Activated CD4-positive, alpha-beta T cell treated with anti-CD3 and anti-CD28 coated beads for 4 hours (primary cell): ENCODE measurements at regions not wholly inside any gene's neighbourhood (a gene's known extent, or its start where the extent isn't known, plus 50 kb on each side); places are given as distances from the start of the nearest gene placed in this dataset.
"Not testable (repeated sequence)": the region's sequence is repeated elsewhere in the genome, so short reads cannot be mapped to it uniquely, and the experiment has no call there.

Experiments used
- DNase-seq, 2 donors: peaks; one replicate each; pipeline ENCODE4 v3.0.0-alpha.2; 2020

DNA sequence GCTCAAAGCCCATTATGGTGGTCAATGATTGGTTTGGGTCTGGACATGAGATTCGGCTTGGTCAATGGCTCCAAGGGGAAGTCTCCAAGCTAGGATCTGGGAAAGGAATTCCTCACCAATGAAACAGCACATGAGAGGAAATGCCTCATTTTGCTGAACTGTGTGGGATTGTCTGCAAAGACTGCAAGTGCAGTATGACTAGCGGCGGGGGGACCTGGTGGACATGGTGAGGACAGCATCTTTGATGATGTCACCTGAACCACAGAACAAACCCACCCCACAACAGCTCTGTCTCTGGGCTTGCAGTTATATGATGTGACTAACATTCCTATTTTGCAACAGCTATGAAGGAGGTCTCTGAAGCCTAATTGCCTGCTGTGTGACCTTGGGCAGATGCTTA is 50.6 kb upstream of the NKD1 start:
- no peak for DNase-seq

DNA sequence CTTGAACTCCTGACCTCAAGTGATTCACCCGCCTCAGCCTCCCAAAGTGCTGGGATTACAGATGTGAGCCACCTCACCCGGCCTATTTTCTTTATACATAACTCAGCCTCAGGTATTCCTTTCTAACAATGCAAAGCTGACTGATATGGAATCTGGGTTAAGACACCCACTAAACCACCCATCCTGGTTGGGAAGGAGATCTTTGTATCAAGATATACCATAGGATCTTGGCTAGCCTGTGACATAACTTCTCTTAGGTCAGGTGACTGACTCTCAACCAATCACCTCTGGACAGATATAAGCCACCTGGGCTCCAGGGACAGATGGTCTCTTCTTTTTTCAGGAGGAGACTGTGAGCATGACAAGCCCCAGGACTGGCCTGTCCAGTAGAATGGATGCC is 51.2 kb upstream of the NKD1 start:
- no peak for DNase-seq

DNA sequence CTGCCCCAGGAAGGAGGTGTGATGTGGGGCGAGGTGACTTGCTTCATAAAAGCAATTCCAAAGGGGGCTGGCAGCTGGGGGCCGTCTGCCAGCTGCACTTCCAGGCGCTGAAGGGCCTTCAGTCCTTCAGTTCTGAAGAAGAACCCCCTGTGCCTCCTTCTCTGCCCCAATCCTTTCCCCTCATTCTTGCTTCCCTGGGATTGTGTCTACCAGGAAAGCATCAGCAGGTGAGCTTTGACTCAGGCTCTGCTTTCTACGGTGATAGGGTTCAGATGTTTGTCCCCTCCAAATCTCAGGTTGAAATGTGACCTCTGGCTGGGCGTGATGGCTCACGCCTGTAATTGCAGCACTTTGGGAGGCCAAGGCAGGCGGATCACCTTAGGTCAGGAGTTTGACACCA is 52.5 kb upstream of the NKD1 start:
- DNase-seq: no peak

DNA sequence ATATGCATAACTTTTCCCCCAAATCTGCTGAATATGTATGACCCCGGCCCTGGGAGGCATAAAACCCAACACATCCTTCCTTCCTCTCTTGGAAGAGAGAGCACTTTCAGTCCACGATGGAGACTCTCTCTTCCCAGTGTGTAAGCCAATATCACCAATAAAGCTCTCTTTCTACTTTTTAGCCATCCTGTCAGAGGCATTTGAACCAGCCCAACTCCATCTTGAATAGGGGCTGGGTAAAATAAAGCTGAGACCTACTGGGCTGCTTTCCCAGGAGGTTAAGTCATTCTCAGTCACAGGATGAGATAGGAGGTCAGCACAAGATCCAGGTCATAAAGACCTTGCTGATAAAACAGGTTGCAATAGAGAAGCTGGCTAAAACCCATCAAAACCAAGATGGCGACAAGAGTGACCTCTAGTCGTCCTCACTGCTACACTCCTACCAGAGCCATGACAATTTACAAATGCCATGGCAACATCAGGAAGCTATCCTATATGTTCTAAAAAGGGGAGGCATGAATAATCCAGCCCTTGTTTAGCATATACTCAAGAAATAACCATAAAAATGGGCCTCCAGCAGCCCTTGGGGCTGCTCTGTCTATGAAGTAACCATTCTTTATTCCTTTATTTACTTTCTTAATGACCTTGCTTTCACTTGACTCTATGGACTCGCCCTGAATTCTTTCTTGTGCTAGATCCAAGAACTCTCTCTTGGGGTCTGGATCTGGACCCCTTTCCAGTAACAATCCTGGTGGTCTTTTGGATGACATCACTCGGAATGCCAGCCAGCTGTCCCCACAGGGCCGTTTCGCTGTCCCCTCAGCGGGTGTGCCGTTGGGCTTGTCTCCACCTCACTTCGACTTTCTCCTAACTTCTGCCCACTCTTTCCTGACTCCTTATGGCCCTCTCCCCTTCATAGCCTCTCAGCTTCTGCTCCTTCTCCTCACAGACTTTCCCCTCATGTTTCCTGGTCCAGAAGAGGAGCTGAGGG is 53.4 kb upstream of the NKD1 start:
- no peak for DNase-seq

DNA sequence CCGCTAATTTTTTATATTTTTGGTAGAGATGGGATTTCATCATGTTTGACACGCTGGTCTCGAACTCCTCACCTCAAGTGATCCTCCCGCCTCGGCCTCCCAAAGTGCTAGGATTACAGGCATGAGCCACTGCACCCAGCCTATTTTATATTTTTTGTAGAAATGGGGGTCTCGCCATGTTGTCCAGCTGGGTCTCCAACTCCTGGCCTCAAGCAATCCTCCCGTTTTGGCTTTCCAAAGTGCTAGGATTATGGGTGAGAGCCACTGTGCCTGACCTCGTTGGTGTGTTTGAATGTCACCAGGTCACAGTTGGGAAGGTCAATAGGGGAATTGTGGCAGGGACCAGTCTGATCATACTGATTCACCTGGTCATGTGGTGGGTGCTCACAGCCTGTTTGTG is 56.7 kb upstream of the NKD1 start:
- DNase-seq: no peak

DNA sequence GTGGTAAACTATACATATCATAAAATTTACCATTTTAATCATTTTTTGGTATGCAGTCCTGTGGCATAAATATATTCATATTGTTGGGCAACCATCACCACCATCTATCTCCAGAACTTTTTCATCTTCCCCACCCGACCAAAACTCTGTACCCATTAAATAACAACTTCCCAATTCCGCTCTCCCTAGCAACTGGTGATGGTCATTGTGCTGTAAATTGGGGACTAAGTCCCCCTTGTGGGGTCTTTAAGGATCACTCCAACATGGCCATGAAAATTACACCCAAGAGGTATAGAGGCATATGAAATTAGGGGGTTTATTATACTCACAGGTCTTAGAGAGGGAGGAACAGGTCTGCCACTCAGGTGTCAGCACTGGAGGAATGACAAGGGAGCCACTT is 57.4 kb upstream of the NKD1 start:
- no peak for DNase-seq

DNA sequence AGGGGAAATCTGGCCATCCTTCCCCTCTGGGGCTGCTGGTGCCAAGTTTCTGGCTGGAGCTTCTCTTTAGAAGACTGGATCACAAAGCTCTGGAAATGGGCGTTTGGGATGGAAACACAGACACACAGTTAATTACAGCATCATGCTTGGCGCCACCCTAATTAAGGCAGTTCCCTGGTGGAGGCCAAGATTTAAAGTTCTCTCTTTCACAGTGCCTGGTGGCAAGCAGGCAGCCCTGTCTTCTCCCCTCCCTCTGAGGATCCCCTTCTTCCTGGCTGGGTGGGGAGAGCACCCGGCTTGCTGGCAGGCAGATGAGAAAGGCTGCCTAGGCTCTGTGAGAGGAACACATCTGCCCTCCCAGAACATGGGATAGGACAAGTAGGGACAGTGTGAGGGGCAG is 59.0 kb upstream of the NKD1 start:
- DNase-seq: no peak

DNA sequence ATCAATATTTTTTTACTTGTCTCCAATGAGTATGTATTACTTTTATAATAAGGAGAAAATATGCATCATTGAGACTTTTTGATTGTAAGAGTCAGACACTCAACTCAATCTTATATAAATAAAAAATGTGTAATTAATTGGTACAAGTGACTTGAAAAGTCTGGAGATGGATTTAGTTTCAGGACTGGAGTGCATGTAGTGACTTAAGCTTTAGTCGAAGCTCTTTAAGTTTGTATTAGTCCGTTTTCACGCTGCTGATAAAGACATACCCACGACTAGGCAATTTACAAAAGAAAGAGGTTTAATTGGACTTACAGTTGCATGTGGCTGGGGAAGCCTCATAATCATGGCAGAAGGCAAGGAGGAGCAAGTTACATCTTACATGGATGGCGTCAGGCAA is 60.7 kb upstream of the NKD1 start:
- no peak for DNase-seq

DNA sequence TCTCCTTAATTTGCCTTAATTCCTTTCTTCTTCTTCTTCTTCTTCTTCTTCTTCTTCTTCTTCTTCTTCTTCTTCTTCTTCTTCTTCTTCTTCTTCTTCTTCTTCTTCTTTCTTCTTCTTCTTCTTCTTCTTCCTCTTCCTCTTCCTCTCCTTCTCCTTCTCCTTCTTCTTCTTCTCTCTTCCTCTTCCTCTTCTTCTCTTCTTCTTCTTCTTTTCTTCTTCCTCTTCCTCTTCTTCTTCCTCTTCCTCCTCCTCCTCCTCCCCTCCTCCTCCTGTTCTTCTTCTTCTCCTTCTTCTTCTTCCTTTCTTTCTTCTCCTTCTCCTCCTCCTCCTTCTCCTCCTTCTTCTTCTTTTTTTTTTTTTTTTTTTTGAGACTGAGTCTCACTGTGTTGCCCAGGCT is 62.0 kb upstream of the NKD1 start:
- DNase-seq: not testable (repeated sequence)

DNA sequence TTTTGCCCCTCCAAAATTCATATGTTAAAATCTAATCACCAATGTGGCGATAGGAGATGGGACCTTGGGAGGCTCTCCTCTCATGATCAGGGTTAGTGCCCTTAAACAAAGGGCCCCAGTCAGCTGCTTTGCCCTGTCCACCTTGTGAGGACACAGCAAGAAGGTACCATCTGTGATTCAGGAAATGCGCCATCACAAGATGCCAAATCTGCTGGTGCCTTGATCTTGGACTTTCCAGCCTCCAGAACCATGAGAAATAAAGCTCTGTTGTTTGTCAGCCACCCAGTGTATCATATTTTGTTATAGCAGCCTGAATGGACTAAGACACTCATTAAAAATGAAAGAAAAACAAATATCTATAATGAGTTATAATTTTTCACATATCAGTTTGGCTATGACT is 63.0 kb upstream of the NKD1 start:
- no peak for DNase-seq

DNA sequence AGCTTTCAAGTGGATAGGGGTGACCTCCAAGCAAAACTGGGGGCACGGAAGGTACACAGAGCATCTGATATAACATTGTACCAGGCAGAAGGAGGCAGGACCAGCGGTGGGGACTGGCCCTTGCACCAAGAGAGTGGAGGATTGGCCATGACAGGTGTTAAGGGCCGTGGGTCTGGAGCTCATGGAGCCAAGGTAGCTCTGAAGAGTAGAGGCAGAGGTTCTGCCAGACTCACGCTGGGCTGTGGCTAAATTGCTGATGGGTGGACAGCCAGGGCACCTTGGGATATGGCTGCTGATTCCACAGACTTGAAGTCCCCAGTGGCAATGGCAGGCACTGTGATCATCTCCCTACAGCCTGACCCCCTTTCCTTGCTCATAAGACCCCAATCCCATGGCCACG is 65.9 kb upstream of the NKD1 start:
- DNase-seq: no peak

DNA sequence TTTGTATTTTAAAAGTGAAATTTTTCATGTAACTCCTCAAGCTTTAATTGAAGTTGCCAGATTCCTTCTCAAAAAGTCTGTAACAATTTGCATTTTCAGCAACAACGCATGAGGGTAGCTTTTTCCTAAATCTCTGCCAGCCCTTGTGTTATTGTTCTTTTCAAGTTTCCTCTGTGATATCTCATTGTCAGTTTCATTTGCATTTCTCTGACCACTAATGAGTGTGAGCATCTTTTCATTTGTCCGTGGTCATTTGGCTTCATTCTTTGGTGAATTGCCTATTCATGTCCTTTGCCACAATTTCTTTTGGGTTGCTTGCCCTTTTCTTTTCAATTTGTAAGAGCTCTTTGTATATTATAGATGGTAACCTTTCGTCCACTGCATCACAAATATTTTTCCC is 68.0 kb upstream of the NKD1 start:
- DNase-seq: no peak

DNA sequence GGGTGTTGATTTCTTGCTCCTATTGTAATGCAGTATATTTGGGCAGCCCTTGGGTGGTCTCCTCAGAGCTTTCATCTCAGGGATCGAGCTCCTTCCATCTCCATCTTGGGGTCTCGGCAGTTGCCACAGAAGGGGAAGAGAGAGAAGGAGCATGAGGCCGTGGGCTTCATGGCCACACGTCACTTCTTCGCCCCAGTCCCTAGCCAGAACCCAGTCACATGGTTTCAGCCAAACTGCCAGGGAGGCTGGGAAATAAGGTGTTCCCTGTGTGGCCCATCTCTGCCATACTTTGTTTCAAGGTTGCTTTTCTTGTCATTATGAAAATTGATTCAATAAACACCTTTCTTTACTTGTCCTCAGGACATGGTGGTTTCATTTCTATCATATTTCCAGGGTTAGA is 68.4 kb upstream of the NKD1 start:
- DNase-seq: no peak

DNA sequence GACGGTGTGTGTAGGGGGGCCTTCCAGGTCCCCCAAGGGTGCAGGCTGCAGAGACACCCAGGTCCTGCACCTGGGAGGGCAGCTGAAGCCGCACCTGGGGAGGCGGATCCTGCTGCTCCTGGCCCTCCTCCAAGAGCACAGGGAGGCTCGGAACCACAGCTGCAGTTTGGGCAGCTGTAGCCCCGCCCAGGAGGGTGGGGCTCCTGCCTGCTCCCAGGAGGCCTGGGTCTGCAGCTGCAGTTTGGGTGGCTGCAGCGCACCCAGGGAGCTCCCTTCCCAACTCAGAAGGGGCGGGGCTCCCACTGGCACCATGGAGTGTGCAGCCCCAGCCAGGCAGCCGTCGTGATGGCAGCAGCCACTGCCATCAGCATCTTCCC is 69.4 kb upstream of the NKD1 start:
- DNase-seq: no peak

DNA sequence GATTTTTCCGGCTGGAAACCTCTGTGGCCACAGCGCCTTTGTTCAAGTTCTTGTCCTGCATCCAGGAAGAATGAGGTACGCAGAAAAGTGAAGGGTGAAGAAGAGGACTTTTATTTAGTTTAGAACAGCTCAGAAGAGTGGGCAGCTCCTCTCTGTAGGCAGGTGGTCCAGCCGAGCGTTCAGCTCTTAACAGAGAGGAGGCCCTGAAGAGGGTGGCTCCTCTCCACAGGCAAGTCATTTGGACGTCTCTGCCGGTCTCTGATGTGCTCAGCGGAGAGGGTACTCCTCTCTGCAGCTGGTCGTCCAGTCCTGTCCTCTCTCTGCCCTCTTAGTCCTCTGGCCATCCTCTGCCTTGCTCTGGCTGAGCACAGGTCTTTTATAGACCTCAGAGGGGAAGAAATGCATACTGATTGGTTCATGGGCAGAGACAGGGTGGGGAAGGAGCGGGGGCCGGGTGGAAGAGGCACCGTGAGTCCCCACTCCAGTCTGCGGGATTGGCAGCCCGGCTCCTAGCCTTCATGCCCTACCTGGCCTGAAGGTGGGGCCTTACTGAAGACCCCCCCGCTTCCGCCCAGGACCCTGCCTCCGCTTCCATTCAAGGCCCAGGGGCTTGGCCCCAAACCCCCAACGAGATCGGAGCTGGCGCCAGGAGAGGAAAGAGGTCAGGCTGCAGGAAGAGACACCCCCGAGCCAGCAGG is 70.0 kb upstream of the NKD1 start:
- no peak for DNase-seq

DNA sequence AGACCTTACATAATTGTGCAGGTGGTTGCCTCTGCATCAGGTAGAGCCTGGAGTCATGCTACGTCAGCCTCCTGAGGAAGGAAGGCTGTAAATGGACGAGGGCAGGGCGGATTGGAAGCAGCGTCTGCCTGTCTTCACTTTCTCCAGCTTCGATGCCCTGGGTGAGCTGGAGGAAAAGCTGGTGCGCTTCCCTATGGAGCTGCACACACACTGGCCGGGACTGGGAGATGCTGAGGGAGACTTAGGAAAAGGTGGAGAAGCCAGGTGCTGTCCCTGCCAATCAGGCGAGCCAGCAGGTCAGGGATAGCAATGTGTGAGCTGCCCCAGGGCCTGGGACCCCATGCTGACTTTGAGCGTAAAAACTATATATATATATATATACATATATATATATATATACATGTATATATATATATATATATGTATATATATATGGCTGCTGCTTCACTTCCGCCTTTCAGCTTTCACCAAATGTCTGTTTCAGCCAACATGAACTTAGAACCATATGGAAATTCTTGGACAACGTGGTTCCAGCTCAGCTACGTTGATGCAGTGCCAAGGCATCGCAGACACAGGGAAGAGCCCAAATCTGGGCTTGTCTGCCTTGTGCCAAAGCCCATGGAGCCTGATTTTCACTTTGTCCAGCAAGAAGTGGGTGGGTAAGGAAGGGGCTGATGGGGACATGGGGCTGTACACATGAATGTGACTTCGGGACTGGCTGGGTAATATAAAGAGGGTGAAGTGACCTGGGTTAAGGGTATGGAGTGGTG is 71.5 kb upstream of the NKD1 start:
- no peak for DNase-seq

DNA sequence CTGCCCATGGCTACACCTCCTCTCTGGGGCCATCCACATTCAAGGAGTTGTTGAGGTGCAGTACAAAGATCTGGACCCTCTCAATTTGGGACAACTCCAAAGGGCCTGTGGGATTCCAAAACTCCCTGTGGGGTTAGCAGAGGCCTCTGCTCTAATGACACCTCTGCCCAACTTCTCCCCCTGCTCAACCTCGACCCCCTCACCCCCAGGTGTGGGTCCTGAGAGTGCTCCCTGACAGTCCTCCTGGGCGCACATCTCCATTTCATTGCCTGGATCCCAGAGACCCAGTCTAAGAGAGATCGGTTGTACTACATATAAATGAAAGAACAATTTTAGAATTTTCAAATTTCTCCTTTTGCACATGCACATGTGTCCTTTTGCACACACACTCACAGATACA is 73.0 kb upstream of the NKD1 start:
- no peak for DNase-seq

DNA sequence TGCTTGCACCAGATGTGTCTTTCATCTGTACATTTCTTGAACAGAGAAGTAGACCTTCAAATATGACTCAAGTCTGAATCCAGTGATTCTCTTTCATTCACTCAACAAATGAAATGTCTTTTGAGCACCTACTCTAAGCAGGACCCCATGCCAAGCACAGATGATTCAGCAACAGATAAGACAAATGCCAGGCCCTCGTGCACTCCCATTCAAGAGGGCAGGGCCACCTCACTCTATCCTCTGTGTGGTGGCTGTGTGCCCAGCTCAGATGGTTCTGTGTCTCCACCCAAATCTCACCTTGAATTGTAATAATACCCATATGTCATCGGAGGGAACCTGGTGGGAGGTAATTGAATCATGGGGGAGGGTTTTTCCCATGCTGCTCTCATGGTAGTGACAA is 74.1 kb upstream of the NKD1 start:
- peak in 1 of 2 donors; percentile 18 for DNase-seq

DNA sequence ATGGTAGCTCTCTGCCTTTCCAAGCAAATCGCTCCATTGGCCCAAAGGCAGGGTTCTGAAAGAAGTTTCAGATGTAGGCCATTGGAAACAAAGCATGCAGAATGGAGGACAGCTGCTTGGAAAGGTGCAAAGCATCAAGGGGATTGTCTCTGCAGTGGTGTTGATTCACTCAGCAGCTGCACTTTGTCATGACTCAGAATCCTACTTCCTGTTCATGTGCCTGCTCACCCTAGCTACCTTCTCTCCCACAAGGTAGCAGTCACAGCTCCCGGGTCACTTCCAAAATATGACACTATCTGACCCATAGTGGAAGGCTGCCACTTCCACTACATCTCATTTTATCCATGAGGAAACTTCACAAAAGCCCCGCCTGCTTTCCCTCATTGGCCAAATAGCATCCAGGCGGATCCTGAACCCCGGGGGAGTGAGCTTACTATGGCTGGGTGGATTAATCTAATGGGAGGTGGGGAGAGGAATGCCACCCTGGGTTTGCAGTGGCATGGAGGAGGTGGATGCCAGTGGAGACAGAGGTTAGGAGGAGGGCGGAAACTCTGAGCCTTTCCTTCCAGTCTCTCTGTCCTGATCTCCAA is 74.7 kb upstream of the NKD1 start:
- no peak for DNase-seq

DNA sequence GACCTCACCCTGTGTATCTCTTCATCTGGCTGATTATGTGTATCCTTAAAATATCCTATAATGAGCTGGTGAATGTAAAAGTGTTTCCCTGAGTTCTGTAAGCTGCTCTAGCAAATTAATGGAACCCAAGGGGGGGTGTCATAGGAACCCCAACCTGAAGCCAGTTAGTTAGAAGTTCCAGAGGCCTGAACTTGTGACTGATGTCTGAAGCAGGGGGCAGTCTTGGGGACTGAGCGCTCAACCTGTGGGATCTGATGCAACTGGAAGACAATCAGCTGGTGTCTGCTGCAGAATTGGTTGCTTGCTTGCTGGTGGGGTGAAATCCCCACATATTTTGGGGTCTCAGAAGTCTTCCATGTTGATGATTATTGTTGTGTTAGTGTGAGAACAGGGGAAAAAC is 75.7 kb upstream of the NKD1 start:
- DNase-seq: no peak

DNA sequence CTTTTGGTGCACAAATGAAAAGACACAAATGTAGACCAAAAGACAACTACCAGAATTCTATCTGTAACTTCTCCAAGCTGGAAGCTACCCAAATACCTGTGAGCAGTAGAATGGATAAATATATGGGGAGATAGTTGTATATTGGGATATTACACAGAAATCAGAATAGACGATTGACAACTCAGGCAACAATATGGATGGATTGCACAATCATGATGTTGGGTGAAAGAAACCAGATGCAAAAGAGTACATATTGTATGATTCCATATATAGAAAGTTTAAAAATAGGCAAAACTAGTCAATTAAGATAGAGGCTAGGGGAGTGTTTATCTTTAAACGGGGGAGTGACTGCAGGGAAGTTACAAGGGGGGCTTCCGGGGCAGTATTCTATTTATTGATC is 77.5 kb upstream of the NKD1 start:
- no peak for DNase-seq

DNA sequence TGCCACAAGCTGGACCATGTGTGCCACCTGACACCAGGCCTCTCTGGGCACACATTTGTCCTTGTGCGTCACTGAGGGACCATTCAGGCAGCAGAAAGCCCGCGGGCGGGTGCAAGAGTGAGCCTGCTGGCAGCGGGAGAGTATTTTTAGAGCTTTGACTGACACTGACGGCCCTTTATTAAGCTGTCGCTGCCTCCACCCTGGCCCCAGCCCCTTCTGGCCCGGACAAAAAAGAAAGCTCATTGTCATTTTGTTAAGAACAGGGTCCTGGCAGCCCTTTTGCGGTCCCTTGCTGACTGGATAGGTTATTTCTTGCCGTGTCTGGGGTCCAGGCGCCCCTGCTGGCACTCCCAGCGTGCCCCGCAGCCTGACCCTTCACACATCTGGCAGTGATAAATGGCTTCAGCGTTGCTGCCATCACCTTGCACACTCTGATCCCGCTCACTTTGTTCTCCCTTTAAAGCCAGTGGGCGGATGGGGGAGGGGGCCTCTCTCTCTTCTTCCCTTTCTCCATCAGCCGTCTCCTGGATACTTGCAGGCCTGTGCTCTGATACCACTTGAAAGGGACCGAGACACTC is 78.4 kb upstream of the NKD1 start:
- DNase-seq: no peak
